GM23248 (cell line): ENCODE measurements at regions not wholly inside any gene's neighbourhood (a gene's known extent, or its start where the extent isn't known, plus 50 kb on each side); places are given as distances from the start of the nearest gene placed in this dataset.

Experiments used
- EZH2 ChIP-seq: fragments of 200-600 bp; sonication (generic); IDR thresholded peaks from 2 replicates; pipeline ENCODE4 v1.6.1; 2018; ENCODE audit warnings: antibody characterized with exemption, mild to moderate bottlenecking; ENCODE audit not compliant: insufficient read depth, poor library complexity, severe bottlenecking
- EZH2phosphoT487 ChIP-seq: fragments of 200-600 bp; sonication (generic); IDR thresholded peaks from 2 replicates; pipeline ENCODE4 v1.6.1; 2018; ENCODE audit warnings: antibody characterized with exemption, moderate library complexity, mild to moderate bottlenecking, low read depth; ENCODE audit not compliant: insufficient read depth

- no peak for TF ChIP-seq EZH2
- no peak for TF ChIP-seq EZH2phosphoT487
Measured at GRCh38 chr6:103820148-103820547, 1039.6 kb downstream of the HACE1 start.
